GM23248 (cell line): ENCODE measurements at regions not wholly inside any gene's neighbourhood (a gene's known extent, or its start where the extent isn't known, plus 50 kb on each side); places are given as distances from the start of the nearest gene placed in this dataset.
"Not testable (repeated sequence)": the region's sequence is repeated elsewhere in the genome, so short reads cannot be mapped to it uniquely, and the experiment has no call there.

Source experiments
- DNase-seq: peaks from one replicate; pipeline ENCODE4 v3.0.0-alpha.2; 2015
- H2AFZ ChIP-seq: fragments of 200-600 bp; sonication (generic); 2 replicates; pipeline ENCODE4 v1.6.1; 2016; ENCODE audit warnings: antibody characterized with exemption
- H3F3A ChIP-seq: fragments of 200-600 bp; sonication (generic); 2 replicates; pipeline ENCODE4 v1.6.1; 2016; ENCODE audit warnings: mild to moderate bottlenecking, antibody characterized with exemption, mixed run types; ENCODE audit not compliant: insufficient read depth
- H3K27ac ChIP-seq: fragments of 200-600 bp; sonication (generic); 2 replicates; pipeline ENCODE4 v1.5.1; 2016; ENCODE audit warnings: mild to moderate bottlenecking
- H3K27me3 ChIP-seq: fragments of 200-600 bp; sonication (generic); replicated peaks from 2 replicates; pipeline ENCODE4 v1.6.1; 2016; ENCODE audit warnings: mild to moderate bottlenecking; ENCODE audit not compliant: insufficient read depth
- H3K36me3 ChIP-seq: fragments of 200-600 bp; sonication (generic); 2 replicates; pipeline ENCODE4 v1.6.1; 2016; ENCODE audit warnings: low read depth, mild to moderate bottlenecking
- H3K4me1 ChIP-seq: fragments of 200-600 bp; sonication (generic); 2 replicates; pipeline ENCODE4 v1.6.1; 2016; ENCODE audit warnings: mild to moderate bottlenecking; ENCODE audit not compliant: insufficient read depth
- H3K4me2 ChIP-seq: fragments of 200-600 bp; sonication (generic); one replicate; pipeline ENCODE4 v1.6.1; 2016; ENCODE audit warnings: mild to moderate bottlenecking; ENCODE audit not compliant: unreplicated experiment
- H3K4me3 ChIP-seq: fragments of 200-600 bp; sonication (generic); 2 replicates; pipeline ENCODE4 v1.5.1; 2016; ENCODE audit warnings: mild to moderate bottlenecking
- H3K79me2 ChIP-seq: fragments of 200-600 bp; sonication (generic); 2 replicates; pipeline ENCODE4 v1.6.1; 2016; ENCODE audit warnings: mild to moderate bottlenecking; ENCODE audit not compliant: insufficient read depth
- H3K9ac ChIP-seq: fragments of 200-600 bp; sonication (generic); 2 replicates; pipeline ENCODE4 v1.6.1; 2016; ENCODE audit warnings: mild to moderate bottlenecking
- H3K9me2 ChIP-seq: fragments of 200-600 bp; sonication (generic); 2 replicates; pipeline ENCODE4 v1.6.1; 2016; ENCODE audit warnings: mixed run types, mild to moderate bottlenecking, moderate library complexity; ENCODE audit not compliant: insufficient read depth
- H3K9me3 ChIP-seq: fragments of 200-600 bp; sonication (generic); one replicate; pipeline ENCODE4 v1.6.1; 2017; ENCODE audit warnings: low read depth
- H4K20me1 ChIP-seq: fragments of 200-600 bp; sonication (generic); 2 replicates; pipeline ENCODE4 v1.6.0; 2016; ENCODE audit not compliant: insufficient read depth
- EZH2 ChIP-seq: fragments of 200-600 bp; sonication (generic); IDR thresholded peaks from 2 replicates; pipeline ENCODE4 v1.6.1; 2018; ENCODE audit warnings: antibody characterized with exemption, mild to moderate bottlenecking; ENCODE audit not compliant: insufficient read depth, poor library complexity, severe bottlenecking
- EZH2phosphoT487 ChIP-seq: fragments of 200-600 bp; sonication (generic); IDR thresholded peaks from 2 replicates; pipeline ENCODE4 v1.6.1; 2018; ENCODE audit warnings: antibody characterized with exemption, moderate library complexity, mild to moderate bottlenecking, low read depth; ENCODE audit not compliant: insufficient read depth
- WGBS, 2 experiments: methylation state at CpG; one replicate each; pipeline ENCODE4 v1.1.6; 2015 to 2017; ENCODE audit warnings: low lambda C conversion rate in 2 of 2, low coverage in 1 of 2; ENCODE audit errors: missing lambda C conversion rate in 2 of 2; 5-methylcytosine and 5-hydroxymethylcytosine counted together
- in situ Hi-C: fragments of 300-500 bp; cut with MboI; formaldehyde crosslinking; loops from 2 replicates; pipeline ENCODE4 v1.15.0; 2020

- no peak overlapping the region for H2AFZ ChIP-seq
- no peak overlapping the region for H3K9ac ChIP-seq
- no peaks in the 10 kb centered on the region for H3K9me2 ChIP-seq
- no peaks in the 10 kb centered on the region for H3K36me3 ChIP-seq
- H3K79me2 ChIP-seq = no peaks in the 10 kb centered on the region
- H3K4me3 ChIP-seq = no peak overlapping the region
- no peaks in the 10 kb centered on the region for H4K20me1 ChIP-seq
- peaks cover 23% of the 10 kb centered on the region for H3F3A ChIP-seq
- peaks cover 23% of the 10 kb centered on the region for H3K4me1 ChIP-seq
- DNase-seq = no peak
- 50 to 79% methylated on average over 1 of the region's 1 CpG for WGBS, 2 experiments
- in situ Hi-C loops = no loop called here
- no peaks in the 10 kb centered on the region for H3K27me3 ChIP-seq
- no peak overlapping the region for H3K27ac ChIP-seq
- no peak for TF ChIP-seq EZH2phosphoT487
- TF ChIP-seq EZH2 = no peak
- H3K4me2 ChIP-seq = no peak overlapping the region
- no peaks in the 10 kb centered on the region for H3K9me3 ChIP-seq
Observed at GRCh38 chrX:40863671-40864070, 128.3 kb upstream of the MED14 start.

DNA sequence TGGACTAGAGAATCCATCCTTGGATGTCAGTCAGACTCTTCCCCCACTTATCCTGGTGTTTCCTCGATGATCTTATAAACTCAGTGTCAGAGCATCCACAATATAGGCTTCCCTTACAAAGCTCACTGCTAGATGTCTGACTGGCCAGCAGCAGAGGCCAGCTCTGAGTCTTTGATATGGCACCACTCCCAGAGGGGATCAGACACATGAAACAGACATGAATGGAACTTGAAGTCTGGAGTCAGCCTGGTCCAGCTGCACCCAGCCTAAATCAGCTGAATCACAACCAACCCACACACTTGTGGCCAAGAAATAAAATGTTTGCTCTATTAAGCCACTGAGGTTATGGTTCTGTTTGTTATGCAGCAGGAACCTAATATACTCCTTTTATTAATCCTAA, 129.6 kb upstream of the MED14 start:
- in situ Hi-C loops = no loop called here
- 70 to 80% methylated on average over 1 of the region's 1 CpG for WGBS, 2 experiments

DNA sequence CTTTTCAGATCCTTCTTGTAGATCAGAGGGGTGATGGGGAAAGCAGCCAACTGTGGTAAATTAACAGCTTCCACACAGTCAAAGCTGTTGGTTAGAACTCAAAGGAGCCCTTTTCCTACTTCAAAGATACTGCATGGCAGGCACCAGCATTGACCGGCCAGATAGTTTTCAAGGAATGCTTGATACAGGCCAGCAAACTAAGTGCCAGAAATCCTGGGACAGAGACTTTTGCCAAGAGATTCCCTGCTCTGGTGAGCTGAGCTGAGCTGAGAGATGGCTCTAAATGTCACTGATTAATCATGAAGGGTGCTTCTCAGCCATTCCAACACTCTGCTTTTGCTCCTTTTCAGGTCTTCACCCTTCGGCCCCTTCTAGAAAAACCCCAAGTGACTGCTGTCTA, 131.6 kb upstream of the MED14 start:
- H3K79me2 ChIP-seq = no peaks in the 10 kb centered on the region
- peaks cover 28% of the 10 kb centered on the region for H3K4me1 ChIP-seq
- peak; percentile 47 for DNase-seq
- no peak overlapping the region for H3K4me3 ChIP-seq
- no peak overlapping the region for H2AFZ ChIP-seq
- no peaks in the 10 kb centered on the region for H3K27me3 ChIP-seq
- peak overlapping the region; percentile 51; the same call in 1 of the 2 replicates for H3K27ac ChIP-seq
- H3K36me3 ChIP-seq = no peaks in the 10 kb centered on the region
- WGBS, 2 experiments = 0 to 4% methylated on average over 2 of the region's 2 CpGs
- H3K4me2 ChIP-seq = peak overlapping the region; percentile 48
- in situ Hi-C loops = no loop called here
- H3K9ac ChIP-seq = no peak overlapping the region
- H3F3A ChIP-seq = peaks cover 23% of the 10 kb centered on the region
- no peaks in the 10 kb centered on the region for H4K20me1 ChIP-seq
- H3K9me2 ChIP-seq = no peaks in the 10 kb centered on the region
- H3K9me3 ChIP-seq = no peaks in the 10 kb centered on the region
- TF ChIP-seq EZH2 (no peak), EZH2phosphoT487 (no peak)

More for the DNA sequence above, 129.6 kb upstream of the MED14 start:
- Histone ChIP-seq H3K4me3 (no peak overlapping the region), H3K36me3 (no peaks in the 10 kb centered on the region), H2AFZ (no peak overlapping the region), H3F3A (peaks cover 23% of the 10 kb centered on the region), H3K9me3 (no peaks in the 10 kb centered on the region), H3K27me3 (no peaks in the 10 kb centered on the region), H3K4me1 (peaks cover 23% of the 10 kb centered on the region), H3K9me2 (no peaks in the 10 kb centered on the region), H3K4me2 (no peak overlapping the region), H3K79me2 (no peaks in the 10 kb centered on the region), H3K9ac (no peak overlapping the region), H3K27ac (peak overlapping the region; percentile 52), H4K20me1 (no peaks in the 10 kb centered on the region)
- DNase-seq = peak; percentile 79
- TF ChIP-seq EZH2phosphoT487 (no peak), EZH2 (no peak)

- Histone ChIP-seq H3K4me1 (peaks cover 29% of the 10 kb centered on the region), H3K27me3 (no peaks in the 10 kb centered on the region), H3F3A (peaks cover 23% of the 10 kb centered on the region), H3K27ac (peak overlapping the region; percentile 51; the same call in 1 of the 2 replicates), H3K9me2 (no peaks in the 10 kb centered on the region), H4K20me1 (no peaks in the 10 kb centered on the region), H3K36me3 (no peaks in the 10 kb centered on the region), H2AFZ (no peak overlapping the region), H3K9ac (no peak overlapping the region), H3K4me3 (no peak overlapping the region), H3K9me3 (no peaks in the 10 kb centered on the region), H3K4me2 (peak overlapping the region; percentile 48), H3K79me2 (no peaks in the 10 kb centered on the region)
- peak; percentile 37 for DNase-seq
- WGBS, 2 experiments = 0% methylated on average over 1 of the region's 1 CpG
- TF ChIP-seq EZH2phosphoT487 = no peak
- no peak for TF ChIP-seq EZH2
- in situ Hi-C loops = no loop called here
Observed at GRCh38 chrX:40867352-40867751, 132.0 kb upstream of the MED14 start.

GRCh38 chrX:40868868-40869267, 133.5 kb upstream of the MED14 start:
- 93 to 94% methylated on average over 3 of the region's 3 CpGs for WGBS, 2 experiments
- no peaks in the 10 kb centered on the region for H3K79me2 ChIP-seq
- DNase-seq = no peak
- peaks cover 29% of the 10 kb centered on the region for H3K4me1 ChIP-seq
- H3K27ac ChIP-seq = no peak overlapping the region
- H3K4me3 ChIP-seq = no peak overlapping the region
- H4K20me1 ChIP-seq = no peaks in the 10 kb centered on the region
- peaks cover 23% of the 10 kb centered on the region for H3F3A ChIP-seq
- no peaks in the 10 kb centered on the region for H3K9me3 ChIP-seq
- no peaks in the 10 kb centered on the region for H3K9me2 ChIP-seq
- H2AFZ ChIP-seq = no peak overlapping the region
- in situ Hi-C loops = no loop called here
- H3K9ac ChIP-seq = no peak overlapping the region
- no peaks in the 10 kb centered on the region for H3K27me3 ChIP-seq
- no peaks in the 10 kb centered on the region for H3K36me3 ChIP-seq
- no peak overlapping the region for H3K4me2 ChIP-seq
- TF ChIP-seq EZH2phosphoT487 = no peak
- no peak for TF ChIP-seq EZH2

DNA sequence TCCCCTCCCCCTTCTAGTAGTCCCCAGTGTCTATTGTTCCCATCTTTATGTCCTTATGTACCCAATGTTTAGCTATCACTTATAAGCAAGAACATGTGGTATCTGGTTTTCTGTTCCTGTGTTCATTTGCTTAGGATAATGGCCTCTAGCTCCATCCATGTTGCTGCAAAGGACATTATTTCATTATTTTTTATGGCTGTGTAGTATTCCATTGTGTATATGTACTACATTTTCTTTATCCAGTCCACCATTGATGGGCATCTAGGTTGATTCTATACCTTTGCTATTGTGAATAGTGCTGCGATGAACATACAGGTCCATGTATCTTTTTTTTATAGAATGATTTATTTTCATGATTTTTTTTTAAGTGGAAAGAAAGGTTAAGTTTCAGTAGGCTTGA, 135.6 kb upstream of the MED14 start:
- H3K9me3 ChIP-seq, H3K79me2 ChIP-seq, H4K20me1 ChIP-seq, H3K9me2 ChIP-seq, H3K36me3 ChIP-seq, H3K4me3 ChIP-seq, H3K9ac ChIP-seq, H3K4me2 ChIP-seq, H2AFZ ChIP-seq, H3K27me3 ChIP-seq, H3K27ac ChIP-seq, in situ Hi-C loops, DNase-seq: not testable (repeated sequence)
- 95 to 100% methylated on average over 1 of the region's 1 CpG for WGBS, 2 experiments
- Histone ChIP-seq H3F3A (peaks cover 19% of the 10 kb centered on the region), H3K4me1 (peaks cover 21% of the 10 kb centered on the region)
